OCI-LY7 (cell line): ENCODE measurements at regions not wholly inside any gene's neighbourhood (a gene's known extent, or its start where the extent isn't known, plus 50 kb on each side); places are given as distances from the start of the nearest gene placed in this dataset.

Source experiments
- CTCF ChIP-seq: fragments of 200-600 bp; sonication (generic); conservative IDR thresholded peaks from 2 replicates; pipeline ENCODE4 v1.5.1; 2014; ENCODE audit warnings: mild to moderate bottlenecking, antibody characterized with exemption, low read length, moderate library complexity, mixed read lengths
- EZH2phosphoT487 ChIP-seq: fragments of 200-600 bp; sonication (generic); IDR thresholded peaks from 2 replicates; pipeline ENCODE4 v1.6.1; 2018; ENCODE audit warnings: low read depth, borderline replicate concordance, mild to moderate bottlenecking, mixed run types, antibody characterized with exemption, low read length, moderate library complexity, mixed read lengths

- TF ChIP-seq CTCF (no peak), EZH2phosphoT487 (no peak)
Measured at GRCh38 chr17:49898366-49899190, 50.7 kb upstream of the TAC4 start.
